Keratinocyte (primary cell): ENCODE measurements at regions not wholly inside any gene's neighbourhood (a gene's known extent, or its start where the extent isn't known, plus 50 kb on each side); places are given as distances from the start of the nearest gene placed in this dataset.

ENCODE experiments used
- DNase-seq: peaks from one replicate; pipeline ENCODE4 v3.0.0-alpha.2; 2011; ENCODE audit warnings: low read depth, missing footprints, low spot score
- FAIRE-seq: peaks from 2 replicates; lab custom pipeline; 2011; peaks lifted over from hg19 to GRCh38; lab: Jason Lieb, UNC
- H2AFZ ChIP-seq: 2 replicates; pipeline ENCODE4 v1.6.0; 2012; ENCODE audit warnings: low read length, control low read depth, inconsistent platforms; ENCODE audit not compliant: control insufficient read depth
- H3K27ac ChIP-seq: 2 replicates; pipeline ENCODE4 v1.5.1; 2011; ENCODE audit warnings: low read length; ENCODE audit not compliant: control insufficient read depth, insufficient read depth
- H3K27me3 ChIP-seq: 3 replicates; pipeline ENCODE4 v1.6.0; 2011; ENCODE audit warnings: low read length; ENCODE audit not compliant: control insufficient read depth, insufficient read depth; ENCODE audit errors: extremely low read depth
- H3K36me3 ChIP-seq, 2 experiments: 2 replicates in 1 of 2; 3 replicates in 1 of 2; pipeline ENCODE4 v1.5.1; 2011; ENCODE audit warnings: low read length in 2 of 2, mild to moderate bottlenecking in 1 of 2; ENCODE audit not compliant: control insufficient read depth in 2 of 2, insufficient read depth in 2 of 2; ENCODE audit errors: extremely low read depth in 1 of 2
- H3K4me1 ChIP-seq: 3 replicates; pipeline ENCODE4 v1.5.1; 2011; ENCODE audit warnings: low read length; ENCODE audit not compliant: control insufficient read depth, insufficient read depth; ENCODE audit errors: extremely low read depth
- H3K4me2 ChIP-seq: 3 replicates; pipeline ENCODE4 v1.6.0; 2011; ENCODE audit warnings: low read depth, low read length; ENCODE audit not compliant: control insufficient read depth, insufficient read depth; ENCODE audit errors: extremely low read depth
- H3K4me3 ChIP-seq, 3 experiments: fragments of 200-600 bp in 1 of 3; sonication (generic) in 1 of 3; 2 replicates in 2 of 3; 3 replicates in 1 of 3; pipeline ENCODE4 v1.5.1; 2011 to 2016; ENCODE audit warnings: low read length in 3 of 3, mild to moderate bottlenecking in 3 of 3, control low read depth in 2 of 3, inconsistent platforms in 1 of 3, low read depth in 1 of 3, mixed read lengths in 1 of 3, mixed run types in 1 of 3, moderate library complexity in 1 of 3; ENCODE audit not compliant: control insufficient read depth in 2 of 3, insufficient read depth in 2 of 3; ENCODE audit errors: extremely low read depth in 1 of 3
- H3K79me2 ChIP-seq: 2 replicates; pipeline ENCODE4 v1.6.0; 2012; ENCODE audit warnings: low read length; ENCODE audit not compliant: control insufficient read depth, insufficient read depth
- H3K9ac ChIP-seq: 3 replicates; pipeline ENCODE4 v1.6.0; 2011; ENCODE audit warnings: low read length; ENCODE audit not compliant: control insufficient read depth, insufficient read depth; ENCODE audit errors: extremely low read depth
- H3K9me1 ChIP-seq: 3 replicates; pipeline ENCODE4 v1.6.0; 2011; ENCODE audit warnings: low read length; ENCODE audit not compliant: control insufficient read depth, insufficient read depth; ENCODE audit errors: extremely low read depth
- H3K9me3 ChIP-seq: 2 replicates; pipeline ENCODE4 v1.5.1; 2012; ENCODE audit warnings: low read depth, low read length; ENCODE audit not compliant: control insufficient read depth
- H4K20me1 ChIP-seq: 3 replicates; pipeline ENCODE4 v1.6.0; 2011; ENCODE audit warnings: low read length; ENCODE audit not compliant: control insufficient read depth, insufficient read depth; ENCODE audit errors: extremely low read depth
- CTCF ChIP-seq, 3 experiments: IDR thresholded peaks in 1 of 3; conservative IDR thresholded peaks in 1 of 3; optimal IDR thresholded peaks in 1 of 3; 2 replicates in 2 of 3; 3 replicates in 1 of 3; pipeline versions ENCODE3 to v1.5.1; 2011; ENCODE audit warnings: low read length in 3 of 3, mild to moderate bottlenecking in 3 of 3, moderate library complexity in 2 of 3, control low read depth in 1 of 3, inconsistent platforms in 1 of 3; ENCODE audit not compliant: insufficient read depth in 2 of 3; ENCODE audit errors: extremely low read depth in 1 of 3
- EZH2 ChIP-seq: IDR thresholded peaks from one replicate; pipeline ENCODE4 v1.6.1; 2012; ENCODE audit warnings: inconsistent platforms, mild to moderate bottlenecking, low read length, moderate library complexity
- dilution Hi-C: fragments of 300-500 bp; cut with MboI; formaldehyde crosslinking; loops from one replicate; pipeline ENCODE4 v1.7.0; 2020; ENCODE audit warnings: low sequenced_read_pairs; ENCODE audit not compliant: extremely low pct_ligation_motif_present

GRCh38 chr16:17566656-17567450 is 96.1 kb upstream of the XYLT1 start:
- Histone ChIP-seq H3K9ac (peak overlapping the region; percentile 4), H3K4me1 (peaks cover 61% of the 10 kb centered on the region), H3K27me3 (no peaks in the 10 kb centered on the region), H3K4me2 (peak overlapping the region; percentile 45), H3K9me1 (no peaks in the 10 kb centered on the region), H3K4me3 (no peak overlapping the region), H3K27ac (peak overlapping the region; percentile 84), H4K20me1 (no peaks in the 10 kb centered on the region), H3K9me3 (no peaks in the 10 kb centered on the region), H2AFZ (no peak overlapping the region), H3K79me2 (no peaks in the 10 kb centered on the region), H3K36me3 (no peaks in the 10 kb centered on the region)
- DNase-seq = no peak
- no peak for FAIRE-seq
- no peak for TF ChIP-seq EZH2
- TF ChIP-seq CTCF (optimal IDR thresholded peaks at IDR 0.05 in 1 of 3, IDR thresholded peaks at IDR 0.05 in 1 of 3, conservative IDR thresholded peaks at IDR 0.05 in 1 of 3; ENCODE audit: extremely low read depth in 1 of 3, insufficient read depth in 2 of 3, low read length in 3 of 3) = no peak
- dilution Hi-C loops = no loop called here

GRCh38 chr16:17566075-17566474 is 95.3 kb upstream of the XYLT1 start:
- H3K9me1 ChIP-seq = no peaks in the 10 kb centered on the region
- H3K36me3 ChIP-seq = no peaks in the 10 kb centered on the region
- DNase-seq (no peak), FAIRE-seq (peak; percentile 94)
- H4K20me1 ChIP-seq = no peaks in the 10 kb centered on the region
- H3K9ac ChIP-seq = peak overlapping the region; percentile 4
- no peaks in the 10 kb centered on the region for H3K9me3 ChIP-seq
- peaks cover 55% of the 10 kb centered on the region for H3K4me1 ChIP-seq
- no peaks in the 10 kb centered on the region for H3K79me2 ChIP-seq
- dilution Hi-C loops = no loop called here
- peak overlapping the region; percentile 45 for H3K4me2 ChIP-seq
- peak overlapping the region; percentile 84 for H3K27ac ChIP-seq
- H3K4me3 ChIP-seq = no peak overlapping the region
- no peaks in the 10 kb centered on the region for H3K27me3 ChIP-seq
- H2AFZ ChIP-seq = no peak overlapping the region
- TF ChIP-seq EZH2 (no peak), CTCF (optimal IDR thresholded peaks at IDR 0.05 in 1 of 3, IDR thresholded peaks at IDR 0.05 in 1 of 3, conservative IDR thresholded peaks at IDR 0.05 in 1 of 3; ENCODE audit: extremely low read depth in 1 of 3, insufficient read depth in 2 of 3, low read length in 3 of 3) (no peak)
